Prostate gland (tissue), 2 donors: ENCODE measurements at regions not wholly inside any gene's neighbourhood (a gene's known extent, or its start where the extent isn't known, plus 50 kb on each side); places are given as distances from the start of the nearest gene placed in this dataset.
"Not testable (repeated sequence)": the region's sequence is repeated elsewhere in the genome, so short reads cannot be mapped to it uniquely, and the experiment has no call there.

Source experiments
- DNase-seq: peaks from one replicate; pipeline ENCODE4 v3.0.0-alpha.2; 2019; ENCODE audit warnings: low spot score
- H3K27ac ChIP-seq, 2 donors: fragments of 200-600 bp; sonication (generic); 2 replicates each; pipeline ENCODE4 v1.5.1; 2017 to 2019
- H3K27me3 ChIP-seq: fragments of 200-600 bp; sonication (generic); replicated peaks from 2 replicates; pipeline ENCODE4 v1.5.1; 2019; ENCODE audit not compliant: insufficient read depth
- H3K36me3 ChIP-seq, 2 donors: fragments of 200-600 bp; sonication (generic); 1 replicate in 1 of 2; 2 replicates in 1 of 2; pipeline versions ENCODE4 v1.5.1 to v1.8.1; 2017 to 2019
- H3K4me1 ChIP-seq: fragments of 200-600 bp; sonication (generic); replicated peaks from 2 replicates; pipeline ENCODE4 v1.5.1; 2019
- H3K4me3 ChIP-seq, 2 donors: fragments of 200-600 bp; sonication (generic); 2 replicates each; pipeline ENCODE4 v1.5.1; 2017 to 2019
- H3K9me3 ChIP-seq: fragments of 200-600 bp; sonication (generic); 2 replicates; pipeline ENCODE4 v1.5.1; 2017
- POLR2A ChIP-seq: fragments of 450-650 bp; IDR thresholded peaks from one replicate; pipeline ENCODE4 v1.6.1; 2016; ENCODE audit warnings: antibody characterized with exemption, mild to moderate bottlenecking
- POLR2AphosphoS5 ChIP-seq: sonication (generic); formaldehyde crosslinking; IDR thresholded peaks from one replicate; pipeline ENCODE4 v1.6.1; 2017; ENCODE audit warnings: antibody characterized with exemption
- WGBS: methylation state at CpG from one replicate; pipeline ENCODE4 v1.1.5; 2018; 5-methylcytosine and 5-hydroxymethylcytosine counted together
- intact Hi-C: fragments of 100-400 bp; cut with DNase I; formaldehyde crosslinking; loops from one replicate; pipeline ENCODE4 v1.14.2; 2022
- TF ChIP-seq, protein P1 (sequence below), 4 experiments: fragments of 200-600 bp in 2 of 4; fragments of 450-650 bp in 2 of 4; sonication (generic) in 2 of 4; IDR thresholded peaks; 1 replicate in 3 of 4; 2 replicates in 1 of 4; pipeline ENCODE4 v1.5.1; 2016 to 2019; ENCODE audit warnings: antibody characterized with exemption in 4 of 4, mild to moderate bottlenecking in 2 of 4, moderate library complexity in 2 of 4

DNA sequence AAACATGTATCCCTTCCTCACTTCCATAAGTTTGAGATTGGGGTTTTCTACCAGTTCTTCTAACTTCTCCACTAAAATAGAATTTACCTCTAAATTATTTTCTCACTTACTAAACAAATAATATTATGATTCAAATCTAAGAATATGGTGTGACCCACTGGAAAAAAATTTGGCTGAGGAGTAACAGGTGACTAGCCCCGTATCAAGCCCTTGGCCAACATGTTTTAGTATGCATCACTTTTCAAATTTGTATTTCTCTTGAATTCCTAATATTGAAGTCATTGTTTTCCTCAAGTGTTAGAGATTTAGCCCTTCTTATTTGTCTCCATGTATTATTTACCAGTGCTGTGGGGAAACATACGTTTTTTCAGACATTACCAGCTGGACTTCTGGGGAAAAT, 759.4 kb downstream of the NSUN3 start:
- no peak overlapping the region for H3K27ac ChIP-seq
- H3K9me3 ChIP-seq, result no peaks in the 10 kb centered on the region
- no peaks in the 10 kb centered on the region for H3K4me1 ChIP-seq
- TF ChIP-seq POLR2A (no peak), POLR2AphosphoS5 (no peak)
- TF ChIP-seq, protein P1, sequence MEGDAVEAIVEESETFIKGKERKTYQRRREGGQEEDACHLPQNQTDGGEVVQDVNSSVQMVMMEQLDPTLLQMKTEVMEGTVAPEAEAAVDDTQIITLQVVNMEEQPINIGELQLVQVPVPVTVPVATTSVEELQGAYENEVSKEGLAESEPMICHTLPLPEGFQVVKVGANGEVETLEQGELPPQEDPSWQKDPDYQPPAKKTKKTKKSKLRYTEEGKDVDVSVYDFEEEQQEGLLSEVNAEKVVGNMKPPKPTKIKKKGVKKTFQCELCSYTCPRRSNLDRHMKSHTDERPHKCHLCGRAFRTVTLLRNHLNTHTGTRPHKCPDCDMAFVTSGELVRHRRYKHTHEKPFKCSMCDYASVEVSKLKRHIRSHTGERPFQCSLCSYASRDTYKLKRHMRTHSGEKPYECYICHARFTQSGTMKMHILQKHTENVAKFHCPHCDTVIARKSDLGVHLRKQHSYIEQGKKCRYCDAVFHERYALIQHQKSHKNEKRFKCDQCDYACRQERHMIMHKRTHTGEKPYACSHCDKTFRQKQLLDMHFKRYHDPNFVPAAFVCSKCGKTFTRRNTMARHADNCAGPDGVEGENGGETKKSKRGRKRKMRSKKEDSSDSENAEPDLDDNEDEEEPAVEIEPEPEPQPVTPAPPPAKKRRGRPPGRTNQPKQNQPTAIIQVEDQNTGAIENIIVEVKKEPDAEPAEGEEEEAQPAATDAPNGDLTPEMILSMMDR (IDR thresholded peaks at IDR 0.05), result no peak
- H3K36me3 ChIP-seq, result no peaks in the 10 kb centered on the region
- 80% methylated on average over 2 of the region's 2 CpGs for WGBS
- no peak overlapping the region for H3K4me3 ChIP-seq
- no peaks in the 10 kb centered on the region for H3K27me3 ChIP-seq
- DNase-seq, result no peak
- intact Hi-C loops, result no loop called here

DNA sequence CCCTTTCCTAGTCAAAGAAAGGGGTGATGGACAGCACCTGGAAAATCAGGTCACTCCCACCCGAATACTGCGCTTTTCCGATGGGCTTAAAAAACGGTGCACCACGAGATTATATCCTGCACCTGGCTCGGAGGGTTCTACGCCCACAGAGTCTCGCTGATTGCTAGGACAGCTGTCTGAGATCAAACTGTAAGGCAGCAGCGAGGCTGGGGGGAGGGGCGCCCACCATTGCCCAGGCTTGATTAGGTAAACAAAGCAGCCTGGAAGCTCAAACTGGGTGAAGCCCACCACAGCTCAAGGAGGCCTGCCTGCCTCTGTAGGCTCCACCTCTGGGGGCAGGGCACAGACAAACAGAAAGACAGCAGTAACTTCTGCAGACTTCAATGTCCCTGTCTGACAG, 783.4 kb downstream of the NSUN3 start:
- WGBS, result 87% methylated on average over 10 of the region's 10 CpGs
- H3K27ac ChIP-seq, H3K4me3 ChIP-seq, DNase-seq, H3K36me3 ChIP-seq, H3K4me1 ChIP-seq, H3K9me3 ChIP-seq, intact Hi-C loops, H3K27me3 ChIP-seq: not testable (repeated sequence)

DNA sequence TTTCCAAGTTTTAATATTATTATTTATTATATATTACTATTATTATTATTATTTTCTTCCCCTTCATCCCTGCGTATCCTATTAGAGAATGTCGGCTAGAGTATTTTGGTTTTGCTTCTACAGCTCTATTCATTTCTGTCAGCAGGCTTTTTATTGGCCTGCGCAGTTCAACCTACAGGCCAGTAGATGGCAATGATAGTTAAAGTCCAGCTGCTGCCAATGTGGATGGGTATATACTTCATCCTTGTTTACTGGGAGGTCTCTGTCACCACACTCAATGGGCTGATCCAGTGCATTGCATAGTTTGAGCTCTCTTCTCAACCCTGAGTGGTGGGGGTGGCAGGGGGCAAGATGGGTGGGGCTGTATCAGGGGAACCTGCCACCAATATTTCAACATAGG, 799.8 kb downstream of the NSUN3 start:
- DNase-seq, result no peak
- H3K27me3 ChIP-seq, result no peaks in the 10 kb centered on the region
- no peaks in the 10 kb centered on the region for H3K9me3 ChIP-seq
- 71% methylated on average over 3 of the region's 3 CpGs for WGBS
- H3K36me3 ChIP-seq, result no peaks in the 10 kb centered on the region
- no peak overlapping the region for H3K4me3 ChIP-seq
- no peak for TF ChIP-seq POLR2AphosphoS5
- TF ChIP-seq, protein P1 (IDR thresholded peaks at IDR 0.05), result peak in 3 of 4 experiments; percentile 26 to 41 (median 28)
- TF ChIP-seq POLR2A, result no peak
- no peaks in the 10 kb centered on the region for H3K4me1 ChIP-seq
- intact Hi-C loops, result no loop called here
- H3K27ac ChIP-seq, result no peak overlapping the region

DNA sequence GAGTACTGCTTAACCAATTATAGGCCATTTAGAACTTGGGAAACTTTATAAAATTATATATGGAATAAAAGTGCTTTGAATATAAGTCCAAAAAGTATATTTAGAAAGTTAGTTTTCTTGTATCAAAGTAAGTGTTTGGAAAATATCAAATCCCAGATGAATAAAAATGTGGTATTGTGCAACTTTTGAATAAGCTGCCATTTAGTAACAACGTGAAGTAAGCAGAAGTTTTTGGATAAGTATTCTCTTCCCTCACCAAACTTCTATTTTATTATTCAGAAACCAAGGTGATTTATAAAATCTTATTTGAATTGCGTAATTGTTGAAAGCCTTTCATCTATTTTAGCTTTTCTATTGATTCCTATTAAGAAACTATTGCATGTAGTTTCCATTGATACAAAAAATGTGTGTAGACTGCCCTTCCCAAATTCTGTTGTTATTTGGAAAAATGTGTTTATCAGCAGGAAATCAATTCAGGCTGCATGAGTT, 806.2 kb downstream of the NSUN3 start:
- WGBS, result 62% methylated on average over 2 of the region's 2 CpGs
- no peak overlapping the region for H3K27ac ChIP-seq
- no peaks in the 10 kb centered on the region for H3K9me3 ChIP-seq
- no peak overlapping the region for H3K4me3 ChIP-seq
- no peak for DNase-seq
- TF ChIP-seq, protein P1 (IDR thresholded peaks at IDR 0.05), result no peak
- TF ChIP-seq POLR2AphosphoS5 (no peak), POLR2A (no peak)
- intact Hi-C loops, result no loop called here
- no peaks in the 10 kb centered on the region for H3K36me3 ChIP-seq
- no peaks in the 10 kb centered on the region for H3K27me3 ChIP-seq
- H3K4me1 ChIP-seq, result no peaks in the 10 kb centered on the region

DNA sequence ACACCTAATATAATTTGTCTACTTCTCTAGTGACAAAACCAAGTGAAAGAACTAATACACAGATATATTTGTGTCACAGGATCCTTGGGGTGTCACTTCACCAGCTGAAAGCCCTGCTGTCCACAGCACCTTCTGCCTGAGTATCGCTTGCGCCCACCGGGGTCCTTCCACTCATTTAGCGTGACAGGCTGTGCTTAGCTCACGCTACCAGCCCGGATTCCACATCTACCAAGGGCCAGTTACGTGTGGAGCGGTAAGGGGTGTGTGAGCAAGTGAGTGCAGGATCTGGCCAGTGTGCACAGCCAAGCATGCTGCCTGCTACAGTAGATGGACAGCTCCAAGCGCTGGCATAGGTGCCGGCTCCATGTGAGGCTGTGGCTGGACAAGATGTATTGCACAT, 810.9 kb downstream of the NSUN3 start:
- H3K4me3 ChIP-seq, result no peak overlapping the region
- TF ChIP-seq POLR2AphosphoS5, result no peak
- no peak for TF ChIP-seq POLR2A
- TF ChIP-seq, protein P1 (IDR thresholded peaks at IDR 0.05), result no peak
- no peak for DNase-seq
- no peaks in the 10 kb centered on the region for H3K27me3 ChIP-seq
- intact Hi-C loops, result no loop called here
- H3K9me3 ChIP-seq, result no peaks in the 10 kb centered on the region
- no peaks in the 10 kb centered on the region for H3K36me3 ChIP-seq
- H3K27ac ChIP-seq, result no peak overlapping the region
- no peaks in the 10 kb centered on the region for H3K4me1 ChIP-seq
- WGBS, result 98% methylated on average over 10 of the region's 10 CpGs
